HuH-7 (cell line): ENCODE measurements at regions not wholly inside any gene's neighbourhood (a gene's known extent, or its start where the extent isn't known, plus 50 kb on each side); places are given as distances from the start of the nearest gene placed in this dataset.

Source experiments
- DNase-seq: peaks from one replicate; pipeline ENCODE4 v3.0.0; 2011; ENCODE audit warnings: low spot score

DNA sequence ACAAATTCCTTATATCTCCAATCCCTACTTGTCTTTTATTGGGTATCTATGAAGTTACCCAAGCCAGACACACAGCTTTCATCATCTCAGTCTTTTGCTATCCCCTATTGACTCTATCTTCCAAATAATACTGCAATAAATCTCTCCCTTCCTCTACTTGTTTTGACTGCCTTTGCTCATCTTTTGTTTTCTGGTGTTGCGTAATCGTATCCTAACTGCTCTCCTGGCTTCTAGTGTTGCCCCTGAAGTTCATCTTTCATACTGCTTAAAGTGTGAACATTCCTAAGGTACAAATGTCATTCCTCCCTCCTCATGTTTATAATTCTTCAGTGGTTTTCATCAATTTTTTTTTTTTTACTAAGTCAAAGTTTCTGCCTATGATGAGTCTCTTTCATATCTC, 491.3 kb upstream of the DCC start:
- DNase-seq, result no peak

DNA sequence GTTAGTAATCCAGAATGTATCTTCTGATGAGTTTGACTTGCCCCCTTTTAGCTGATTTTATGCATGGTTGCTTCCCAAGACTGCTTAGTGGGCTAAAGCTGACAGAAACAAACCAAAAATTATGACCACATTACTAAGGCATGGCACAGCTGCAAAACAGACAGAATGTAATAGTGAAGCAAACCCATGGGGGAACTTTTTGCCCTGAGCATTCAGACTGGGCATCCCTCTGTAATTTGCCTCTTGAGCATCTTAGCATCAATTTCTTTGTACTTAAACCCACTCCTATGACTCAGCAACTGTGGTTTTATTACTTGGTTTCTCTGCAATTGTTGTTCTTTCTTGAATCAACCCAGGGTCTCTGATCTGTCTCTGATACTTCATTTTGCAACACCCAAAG, 487.3 kb upstream of the DCC start:
- no peak for DNase-seq

DNA sequence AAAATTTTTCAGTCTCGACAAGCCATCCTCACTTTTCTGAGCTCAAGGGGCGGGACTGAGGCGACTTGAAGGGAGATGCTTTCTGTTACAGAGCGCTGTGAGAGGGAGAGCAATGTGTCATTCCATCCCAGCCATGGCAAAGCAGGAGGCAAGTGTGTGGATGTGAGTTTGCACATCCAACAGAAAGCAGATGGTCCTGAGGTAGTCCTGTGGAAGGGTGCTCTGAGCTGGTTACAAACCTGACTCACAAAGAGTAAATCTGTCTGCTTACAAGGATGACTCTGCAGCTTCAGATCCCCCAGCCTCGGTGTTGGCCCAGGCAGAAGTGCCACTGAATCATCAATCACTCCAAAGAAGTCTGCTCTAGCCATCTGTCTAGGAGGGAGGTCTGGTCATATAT, 482.0 kb upstream of the DCC start:
- DNase-seq, result no peak

DNA sequence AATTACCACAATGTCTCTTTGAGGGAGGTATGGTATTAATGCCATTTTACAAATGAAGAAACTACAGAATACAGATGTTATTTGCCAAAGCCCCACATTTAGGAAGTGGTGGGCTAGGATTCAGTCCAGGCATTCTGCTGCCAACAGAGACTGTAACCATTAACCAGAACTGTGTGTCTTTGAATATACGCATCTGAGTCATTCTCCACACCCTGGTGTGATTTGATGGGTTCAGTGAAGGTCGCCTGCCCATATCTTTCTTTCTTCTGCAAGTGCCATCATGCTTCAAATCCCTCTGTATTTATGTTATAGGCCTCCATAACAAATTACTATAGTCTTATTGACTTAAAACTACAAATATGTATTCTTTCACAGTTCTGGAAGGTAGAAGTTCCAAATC, 479.0 kb upstream of the DCC start:
- no peak for DNase-seq

DNA sequence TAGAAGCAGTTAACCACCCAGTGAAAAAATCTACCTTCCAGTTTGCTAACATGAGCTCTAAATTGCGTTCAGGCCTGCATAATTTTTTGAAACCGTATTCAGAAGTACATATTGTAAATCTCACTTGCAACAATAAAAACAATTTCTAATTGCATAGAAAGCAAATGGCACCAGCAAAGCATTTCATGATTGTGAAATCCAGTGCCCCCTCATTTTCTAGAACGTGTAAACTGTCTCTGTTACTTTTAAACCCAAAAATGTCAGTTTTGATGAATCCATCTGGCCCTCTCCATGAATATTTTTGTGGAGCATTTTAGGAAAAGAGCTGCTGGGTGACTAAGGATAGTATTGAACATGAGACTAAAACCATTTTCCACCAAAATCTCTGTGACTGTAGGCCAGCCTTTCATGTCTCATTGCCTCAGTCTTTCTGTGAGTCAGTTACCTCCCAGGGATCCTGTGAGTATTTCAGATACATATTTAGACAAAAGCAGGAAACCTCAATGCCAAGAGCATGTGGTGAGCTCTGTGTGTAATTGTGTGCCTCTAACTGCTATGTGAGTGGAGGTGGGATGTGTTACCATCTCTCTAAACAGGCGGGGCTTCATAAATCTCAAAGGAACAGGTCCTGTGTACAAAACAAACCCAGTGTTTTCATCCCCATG, 477.8 kb upstream of the DCC start:
- no peak for DNase-seq

DNA sequence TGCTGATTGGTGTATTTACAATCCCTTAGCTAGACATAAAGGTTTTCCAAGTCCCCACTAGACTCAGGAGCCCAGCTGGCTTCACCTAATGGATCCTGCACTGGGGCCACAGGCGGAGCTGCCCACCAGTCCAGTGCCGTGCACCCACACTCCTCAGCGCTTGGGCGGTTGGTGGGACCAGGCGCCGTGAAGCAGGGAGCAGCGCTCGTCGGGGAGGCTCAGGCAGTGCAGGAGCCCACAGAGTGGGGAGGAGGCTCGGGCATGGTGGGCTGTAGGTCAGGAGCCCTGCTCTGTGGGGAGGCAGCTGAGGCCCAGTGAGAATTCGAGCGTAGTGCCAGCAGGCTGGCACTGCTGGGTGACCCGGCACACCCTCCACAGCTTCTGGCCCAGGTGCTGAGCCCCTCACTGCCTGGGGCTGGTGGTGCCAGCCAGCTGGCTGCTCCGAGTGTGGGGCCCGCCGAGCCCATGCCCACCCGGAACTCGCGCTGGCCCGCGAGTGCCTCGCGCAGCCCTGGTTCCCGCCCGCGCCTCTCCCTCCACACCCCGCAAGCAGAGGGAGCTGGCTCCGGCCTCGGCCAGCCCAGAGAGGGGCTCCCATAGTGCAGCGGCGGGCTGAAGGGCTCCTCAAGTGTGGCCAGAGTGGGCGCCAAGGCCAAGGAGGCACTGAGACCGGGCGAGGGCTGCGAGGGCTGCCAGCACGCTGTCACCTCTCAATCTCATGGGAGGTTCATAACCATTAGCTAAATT, 475.6 kb upstream of the DCC start:
- DNase-seq, result no peak

DNA sequence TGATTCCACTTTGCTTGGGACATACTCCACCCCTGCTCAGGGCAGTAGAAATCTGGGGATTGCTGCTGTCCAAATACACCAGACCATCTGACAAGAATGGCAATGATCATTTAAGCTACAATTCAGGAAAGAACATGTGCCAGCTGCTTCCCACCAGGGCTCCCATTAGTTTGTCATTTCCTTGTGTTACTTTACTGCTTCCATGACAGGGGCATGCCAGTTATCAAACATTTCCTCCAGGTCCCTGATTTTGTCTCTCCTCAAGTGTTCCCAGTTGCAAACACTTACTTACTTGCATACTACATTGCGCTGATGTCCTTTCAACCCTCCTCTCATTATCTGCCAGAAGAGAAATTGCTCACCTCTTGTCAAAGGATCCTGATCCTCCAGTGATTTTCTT, 474.5 kb upstream of the DCC start:
- no peak for DNase-seq

DNA sequence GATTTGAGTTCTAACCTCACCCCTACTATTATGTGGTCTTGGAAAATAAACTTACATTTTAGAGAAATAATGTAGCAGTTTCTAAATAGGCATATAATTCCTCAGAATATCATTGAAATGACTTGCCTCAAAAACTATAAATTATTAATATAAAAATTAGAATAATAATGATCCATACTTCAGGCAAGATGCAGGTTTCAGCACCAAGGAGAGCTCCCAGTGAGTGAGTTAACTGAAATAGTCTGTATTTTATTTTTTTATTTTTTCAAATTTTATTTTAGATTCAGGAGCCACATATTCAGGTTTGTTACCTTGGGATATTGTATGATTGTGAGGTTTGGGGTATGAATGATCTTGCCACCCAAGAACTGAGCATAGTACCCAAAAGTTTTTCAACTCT, 472.2 kb upstream of the DCC start:
- no peak for DNase-seq

DNA sequence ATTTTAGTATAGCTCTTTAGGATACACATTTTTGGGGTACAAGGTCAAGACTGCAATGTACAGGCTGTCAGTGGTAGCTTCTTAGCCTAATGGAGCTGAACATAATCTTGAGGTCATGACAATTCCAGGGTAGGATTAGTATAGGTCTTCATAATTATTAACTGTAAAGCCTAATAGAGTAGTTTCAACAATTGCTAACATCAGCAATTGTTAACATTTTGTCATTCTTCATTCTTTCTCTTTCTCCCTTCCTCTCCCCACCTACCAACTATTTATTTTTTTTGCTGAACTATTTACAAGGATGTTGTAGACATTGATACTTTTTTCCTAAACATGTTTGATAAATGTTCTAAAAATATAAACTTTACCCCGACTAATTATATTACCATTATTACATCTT, 461.3 kb upstream of the DCC start:
- no peak for DNase-seq

DNA sequence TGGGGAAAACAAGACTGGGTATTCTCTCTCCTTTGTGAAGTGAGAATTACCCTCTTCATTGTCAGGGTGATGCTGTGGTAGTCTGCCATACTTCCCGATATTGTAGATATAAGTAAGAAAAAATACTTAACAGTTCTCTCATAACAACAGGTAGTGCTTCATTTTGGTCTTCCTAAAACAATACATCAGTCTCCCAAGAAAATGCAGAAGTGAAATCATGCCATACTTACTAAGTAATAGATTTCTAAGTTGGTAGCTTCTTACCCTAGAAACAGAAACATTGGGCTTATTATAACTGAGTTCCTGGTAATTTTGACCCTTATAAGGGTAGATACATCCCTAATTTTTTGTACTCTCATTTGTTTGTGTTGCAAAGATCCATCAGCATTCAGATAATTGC, 460.7 kb upstream of the DCC start:
- DNase-seq, result no peak

DNA sequence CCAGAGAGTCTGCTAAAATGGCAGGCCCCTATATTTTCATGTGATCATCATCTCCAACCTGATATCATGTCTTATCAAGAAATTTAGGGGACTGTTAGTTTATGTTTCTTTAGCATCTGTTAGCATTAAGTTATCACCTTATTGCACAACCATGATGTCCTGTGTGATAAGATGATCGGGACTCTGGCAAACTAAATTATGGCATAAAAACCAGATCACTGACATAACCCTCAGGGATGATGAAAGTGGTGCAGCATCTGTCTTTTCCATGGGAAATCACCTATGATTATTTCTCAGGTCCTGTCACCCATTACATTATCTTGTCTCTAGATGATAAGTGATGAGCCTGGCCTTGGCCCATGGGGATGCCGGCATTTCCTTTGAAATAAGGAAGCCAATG, 458.6 kb upstream of the DCC start:
- DNase-seq, result no peak

DNA sequence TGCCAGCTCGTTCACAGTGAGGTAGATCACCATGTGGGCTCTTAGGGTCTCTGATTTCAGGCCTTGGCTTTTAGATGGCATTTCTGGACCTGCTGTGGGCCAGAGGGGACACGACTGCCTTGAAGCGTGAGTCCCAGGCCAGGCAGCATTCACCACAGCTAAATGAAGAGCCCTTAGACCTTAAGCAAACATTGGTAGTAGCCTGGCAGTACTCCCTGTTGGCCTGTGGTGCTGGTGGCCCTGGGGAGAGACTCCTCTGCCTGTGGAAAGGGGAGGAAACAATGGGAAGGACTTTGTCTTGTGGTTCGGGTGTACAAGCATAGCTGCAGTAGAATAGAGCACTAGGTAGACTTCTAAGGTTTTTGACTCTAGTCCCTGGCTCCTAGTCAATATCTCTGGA, 456.0 kb upstream of the DCC start:
- no peak for DNase-seq

DNA sequence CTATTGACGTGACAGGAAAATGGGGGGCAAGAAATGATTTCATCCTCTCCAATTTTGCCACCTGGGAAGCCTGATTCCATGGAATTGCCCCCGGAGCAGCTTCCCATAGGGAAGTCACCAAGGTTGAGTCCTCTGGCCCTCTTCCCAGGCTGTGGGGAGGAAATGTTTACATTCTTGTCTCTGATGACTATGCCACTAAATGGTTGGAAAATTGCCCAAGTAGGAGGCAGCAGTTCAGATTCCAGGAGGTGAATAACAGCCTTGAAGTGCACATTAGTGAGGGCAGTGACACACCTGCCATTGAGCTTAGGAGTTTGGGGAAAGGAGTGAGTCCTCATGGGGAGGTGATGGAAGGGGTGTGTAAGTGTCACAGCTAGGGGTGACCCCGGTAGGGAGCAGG, 449.2 kb upstream of the DCC start:
- DNase-seq, result no peak

DNA sequence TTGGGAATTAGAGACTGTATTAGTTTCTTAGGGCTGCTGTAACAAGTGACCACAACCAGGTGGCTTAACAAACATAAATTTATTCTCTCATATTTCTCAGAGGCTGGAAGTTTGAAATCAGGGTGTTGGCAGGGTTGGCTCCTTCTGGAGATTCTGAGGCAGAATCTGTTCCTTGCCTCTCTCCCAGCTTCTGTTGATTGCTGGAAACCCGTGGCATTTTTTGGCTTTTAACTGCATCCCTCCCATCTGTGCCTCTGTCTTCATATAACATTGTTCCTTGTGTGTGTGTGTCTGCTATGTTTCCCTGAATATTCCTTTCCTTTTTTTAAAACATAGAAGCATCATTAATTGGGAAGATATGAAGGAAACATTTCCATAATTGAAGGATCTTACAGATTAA, 448.1 kb upstream of the DCC start:
- DNase-seq, result no peak

DNA sequence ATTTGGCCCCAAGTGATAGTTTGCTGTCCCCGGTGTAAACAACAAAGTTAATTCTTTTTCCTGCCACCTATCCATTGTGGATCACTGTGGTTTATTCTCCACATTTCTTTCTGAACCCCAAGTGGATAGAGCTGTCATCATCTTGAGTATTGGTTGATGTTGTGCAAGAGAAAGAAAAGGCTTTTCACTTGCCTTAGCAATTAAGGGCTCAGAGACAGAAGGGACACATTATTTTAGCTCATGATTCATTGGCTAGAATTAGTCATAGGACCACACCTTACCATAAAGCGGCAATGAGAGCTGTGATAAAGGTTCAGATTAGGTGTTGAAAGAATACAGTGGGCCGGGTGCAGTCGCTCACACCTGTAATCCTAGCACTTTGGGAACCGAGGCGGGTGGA, 442.1 kb upstream of the DCC start:
- DNase-seq, result no peak

DNA sequence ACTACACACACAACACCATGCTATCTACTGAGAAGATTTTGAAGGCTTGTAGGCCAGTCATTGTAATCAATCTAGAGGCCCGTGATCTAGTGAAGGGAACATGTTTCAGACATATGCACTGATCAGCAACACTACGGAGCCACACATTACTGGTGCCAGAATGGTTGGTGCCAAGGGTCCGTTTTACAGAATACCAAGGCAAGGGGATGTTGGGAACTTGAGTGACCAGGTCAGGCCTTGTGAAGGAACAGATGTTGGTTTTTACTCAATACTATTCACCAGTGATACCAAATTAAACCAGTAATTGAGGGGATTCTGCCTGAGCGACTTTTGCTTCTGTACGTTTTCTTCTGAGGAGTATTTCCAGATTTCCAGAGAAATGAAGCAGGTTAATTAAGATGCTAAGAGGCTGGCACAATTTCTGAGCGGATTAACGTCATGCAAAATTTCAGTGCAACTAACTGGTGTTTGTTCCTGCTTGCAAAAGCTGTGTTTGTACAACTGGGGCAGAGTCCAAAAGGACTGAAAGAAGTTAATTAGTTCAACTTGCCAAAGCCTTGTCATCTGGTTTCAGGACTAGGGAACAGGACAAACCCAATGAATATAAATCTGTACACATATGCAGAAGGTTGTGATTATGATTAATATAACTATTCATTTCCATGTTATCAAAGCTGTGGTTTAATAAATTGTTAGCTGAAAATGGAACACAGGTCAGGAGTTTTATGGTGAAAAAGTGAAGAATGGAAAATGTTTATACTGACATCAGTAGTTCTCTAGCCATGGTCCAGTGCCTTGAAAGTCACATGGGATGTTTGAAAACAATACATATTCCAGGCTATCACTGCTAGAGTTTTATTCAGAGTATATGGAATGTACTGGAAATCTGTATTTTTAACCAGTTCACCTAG, 432.1 kb upstream of the DCC start:
- no peak for DNase-seq

DNA sequence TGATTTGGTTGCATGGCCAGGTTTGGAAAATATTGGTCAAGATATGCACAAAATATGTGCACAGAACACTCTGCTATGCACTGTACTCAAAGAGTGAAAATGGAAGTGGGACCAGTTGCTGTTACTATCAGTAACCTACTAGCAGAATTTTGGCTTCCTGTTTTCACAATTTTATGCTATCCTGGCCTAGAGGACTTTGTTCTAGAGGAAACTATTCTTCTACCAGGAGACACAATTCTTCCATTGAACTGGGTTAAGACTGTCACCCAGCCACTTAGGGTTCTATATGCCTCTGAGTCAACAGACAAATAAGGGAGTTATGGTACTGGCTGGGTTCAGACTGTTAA, 431.4 kb upstream of the DCC start:
- no peak for DNase-seq

DNA sequence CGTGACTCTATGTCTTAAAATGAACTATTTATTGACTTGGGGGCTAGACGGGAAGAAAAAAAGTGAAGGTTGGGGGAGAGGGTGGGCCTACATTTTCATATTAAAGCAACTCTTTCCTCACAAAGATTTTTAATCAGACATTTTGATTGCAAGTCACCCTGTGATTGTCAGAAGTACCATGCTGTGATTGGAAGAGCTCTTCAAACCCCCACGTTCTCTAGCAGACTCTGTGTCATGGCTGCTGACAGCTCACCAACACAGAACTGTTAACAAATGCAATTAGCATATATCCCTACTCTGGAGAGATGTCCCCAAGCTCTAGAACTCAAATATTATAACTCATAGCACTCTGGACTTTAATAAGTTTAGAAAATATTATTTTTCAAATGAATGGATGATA, 428.4 kb upstream of the DCC start:
- DNase-seq, result no peak

DNA sequence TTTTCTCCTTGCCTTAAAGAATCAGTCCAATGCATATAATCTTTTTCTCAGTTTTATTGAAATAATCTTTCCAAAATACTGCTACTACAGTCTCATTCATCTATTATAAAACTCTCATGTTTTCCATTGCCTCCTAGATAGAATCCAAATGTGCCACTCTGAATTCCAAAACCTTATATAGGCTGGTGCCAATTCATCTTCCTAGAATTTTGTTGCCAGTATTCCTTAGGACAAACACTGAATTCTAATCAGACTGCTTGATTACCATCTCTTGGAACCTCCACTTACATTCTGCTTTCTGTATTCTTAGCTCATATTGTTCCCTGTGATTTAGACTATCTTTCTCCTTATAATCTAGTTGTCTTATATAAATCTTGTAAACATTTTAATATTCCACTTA, 427.6 kb upstream of the DCC start:
- DNase-seq, result no peak

DNA sequence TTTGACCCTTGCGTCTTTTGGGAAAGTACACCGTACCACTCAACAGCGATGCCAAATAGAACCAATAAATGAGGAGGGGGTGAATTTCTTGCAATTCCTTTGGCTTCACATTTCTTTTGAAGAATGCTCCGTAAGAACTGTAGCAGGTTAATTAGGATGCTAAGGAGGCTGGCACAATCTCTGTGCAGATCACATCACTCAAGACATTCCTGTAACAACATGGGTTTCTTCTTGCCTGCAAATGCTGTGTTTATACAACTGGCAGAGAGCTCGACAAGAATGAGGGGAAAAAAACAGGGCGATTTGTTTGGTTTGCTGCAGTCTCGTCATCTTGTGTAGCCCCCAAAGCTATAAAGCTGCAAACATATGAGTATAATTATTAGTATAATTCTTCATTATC, 424.8 kb upstream of the DCC start:
- no peak for DNase-seq

DNA sequence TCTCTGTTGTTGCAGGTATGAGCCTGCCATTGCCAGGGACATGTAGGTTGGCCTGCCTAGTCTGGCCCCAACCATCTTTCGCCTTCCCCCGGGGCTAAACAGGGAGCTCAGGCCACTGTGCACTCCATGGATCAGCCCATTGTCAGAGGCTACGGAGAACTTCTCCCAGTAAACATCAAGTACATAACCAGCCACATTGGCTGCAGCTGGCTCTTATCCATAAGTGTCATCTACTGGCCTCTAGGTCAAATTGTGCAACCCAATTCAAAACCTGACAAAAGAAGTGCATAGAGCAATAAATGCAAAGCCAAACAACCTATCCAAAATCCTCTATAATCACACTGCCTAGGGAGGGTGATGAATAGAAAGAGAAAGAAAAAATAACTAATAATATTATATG, 418.1 kb upstream of the DCC start:
- no peak for DNase-seq

DNA sequence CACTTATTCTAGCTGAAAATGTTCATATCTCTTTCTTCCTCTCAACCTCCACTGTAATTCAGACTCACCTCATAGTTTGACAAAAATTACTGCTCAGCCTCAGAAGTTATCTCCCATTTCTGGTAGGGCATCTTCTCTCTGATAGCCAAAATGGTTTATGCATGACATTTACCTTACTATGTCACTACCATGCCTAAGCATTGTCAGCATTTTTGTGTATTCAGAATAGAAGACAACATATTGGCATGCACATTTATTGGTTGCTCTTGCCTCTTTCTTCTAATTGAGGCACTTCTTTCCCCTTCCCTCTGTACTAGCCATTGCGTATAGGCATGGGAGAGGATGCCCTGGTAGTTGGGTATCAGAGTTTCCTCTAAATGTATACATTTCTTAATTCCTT, 406.1 kb upstream of the DCC start:
- DNase-seq, result no peak

DNA sequence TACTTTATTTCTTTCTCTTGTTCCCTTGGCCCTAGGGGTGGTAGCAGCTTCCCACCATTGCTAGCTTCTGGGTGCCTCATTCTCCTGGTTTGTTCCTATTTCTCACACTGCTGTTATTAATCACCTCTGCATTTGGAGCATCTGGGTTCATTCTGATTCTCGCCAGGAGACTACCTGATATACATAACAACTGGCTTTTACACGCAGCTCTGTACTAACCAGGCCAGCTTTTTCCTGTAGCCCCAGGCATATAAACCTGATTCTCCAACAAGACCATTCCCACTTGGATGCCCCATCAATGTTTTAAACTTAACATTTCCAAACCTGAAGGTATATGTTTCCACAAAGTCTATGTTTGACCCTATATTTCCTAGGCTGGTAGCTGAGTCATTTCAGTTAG, 403.9 kb upstream of the DCC start:
- DNase-seq, result no peak
